HAP-1 (cell line): ENCODE measurements at regions not wholly inside any gene's neighbourhood (a gene's known extent, or its start where the extent isn't known, plus 50 kb on each side); places are given as distances from the start of the nearest gene placed in this dataset.
"Not testable (repeated sequence)": the region's sequence is repeated elsewhere in the genome, so short reads cannot be mapped to it uniquely, and the experiment has no call there.

Experiments used
- DNase-seq, 2 experiments: peaks; one replicate each; pipeline ENCODE4 v3.0.0-alpha.2; 2016 to 2020; ENCODE audit warnings: low spot score in 2 of 2
- H3K27me3 ChIP-seq: fragments of 250-450 bp; sonication (Bioruptor Pico); 2 replicates; pipeline ENCODE4 v1.5.1; 2020; ENCODE audit warnings: low read depth, mild to moderate bottlenecking, moderate library complexity
- H3K36me3 ChIP-seq: fragments of 250-450 bp; sonication (Bioruptor Pico); replicated peaks from 2 replicates; pipeline ENCODE4 v1.5.1; 2020; ENCODE audit warnings: mild to moderate bottlenecking
- H3K4me1 ChIP-seq: fragments of 250-450 bp; sonication (Bioruptor Pico); 2 replicates; pipeline ENCODE4 v1.5.1; 2020; ENCODE audit warnings: mild to moderate bottlenecking
- H3K4me3 ChIP-seq: fragments of 250-450 bp; sonication (Bioruptor Pico); 2 replicates; pipeline ENCODE4 v1.5.1; 2020; ENCODE audit warnings: mild to moderate bottlenecking, moderate library complexity
- H3K9me3 ChIP-seq: fragments of 250-450 bp; sonication (Bioruptor Pico); 2 replicates; pipeline ENCODE4 v1.5.1; 2020; ENCODE audit warnings: mild to moderate bottlenecking, moderate library complexity
- in situ Hi-C: fragments of 300-500 bp; cut with MboI; formaldehyde crosslinking; loops from 3 replicates; pipeline ENCODE4 v1.14.3; 2020; ENCODE audit warnings: low sequenced_read_pairs, inconsistent platforms, mixed read lengths

DNA sequence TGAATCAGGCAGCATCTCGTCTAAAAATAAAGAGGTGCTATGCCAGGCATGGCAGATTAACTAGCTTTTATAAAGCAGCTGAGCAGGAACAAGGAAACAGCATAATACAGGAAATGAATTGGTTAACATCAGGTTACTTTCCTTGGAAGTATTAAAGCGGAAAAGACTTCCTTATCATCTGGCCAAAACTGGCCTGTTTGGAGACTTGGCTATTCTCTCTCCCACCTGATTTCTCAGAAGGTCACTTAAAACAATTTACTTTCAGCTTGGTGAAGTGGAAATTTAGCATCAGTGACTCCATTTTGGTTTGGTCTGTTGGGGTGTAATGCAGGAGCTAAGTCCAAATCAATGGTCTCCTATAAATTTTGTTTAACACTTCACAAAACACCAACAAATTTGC, 191.6 kb downstream of the NUFIP1 start:
- in situ Hi-C loops, result no loop called here
- DNase-seq, result no peak
- no peaks in the 10 kb centered on the region for H3K36me3 ChIP-seq
- H3K27me3 ChIP-seq, result no peaks in the 10 kb centered on the region
- H3K9me3 ChIP-seq, result no peaks in the 10 kb centered on the region
- no peak overlapping the region for H3K4me3 ChIP-seq
- H3K4me1 ChIP-seq, result no peaks in the 10 kb centered on the region

DNA sequence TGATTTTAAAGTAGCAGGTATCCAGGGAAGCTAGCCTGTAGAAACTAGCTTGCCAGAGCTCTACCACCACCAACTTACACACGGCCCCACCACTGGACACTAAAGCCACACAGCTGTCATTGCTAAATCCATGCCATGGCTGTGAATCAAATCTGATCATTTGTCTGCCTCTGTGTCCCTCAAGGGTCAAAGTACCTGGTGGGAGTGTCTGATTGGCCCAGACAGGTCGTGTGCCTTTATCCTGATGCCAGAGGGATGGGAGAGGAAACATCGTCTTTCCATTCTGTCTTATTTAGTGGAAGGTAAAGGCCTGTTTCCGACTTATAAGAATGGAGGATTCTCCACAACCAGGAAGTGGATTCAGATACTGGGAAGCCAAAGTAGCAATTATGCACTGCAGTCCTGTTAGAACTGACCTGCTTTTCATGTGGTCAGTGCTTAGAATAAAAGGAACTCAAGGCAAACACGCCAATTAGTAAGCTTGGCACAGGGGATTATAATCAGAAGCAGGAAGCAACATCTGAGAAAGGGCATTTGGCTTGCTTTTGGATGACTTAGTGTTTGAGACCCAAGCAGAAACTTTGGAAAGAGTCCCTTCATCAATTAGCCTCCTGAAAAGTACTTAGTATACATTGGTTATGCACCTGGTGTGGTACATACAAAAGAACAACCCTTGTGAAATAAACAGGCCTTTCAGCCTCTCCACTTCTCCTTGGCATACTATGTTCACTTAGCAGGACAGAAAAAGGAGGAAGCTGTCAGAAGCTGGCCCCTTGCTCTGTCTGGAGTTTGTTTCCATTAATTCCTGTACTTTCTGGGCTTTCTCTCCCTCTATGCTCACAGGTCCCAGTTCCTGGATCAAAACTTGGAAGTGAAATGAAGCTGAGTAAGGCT, 192.4 kb downstream of the NUFIP1 start:
- DNase-seq, result no peak
- in situ Hi-C loops, result no loop called here
- H3K27me3 ChIP-seq, result no peaks in the 10 kb centered on the region

DNA sequence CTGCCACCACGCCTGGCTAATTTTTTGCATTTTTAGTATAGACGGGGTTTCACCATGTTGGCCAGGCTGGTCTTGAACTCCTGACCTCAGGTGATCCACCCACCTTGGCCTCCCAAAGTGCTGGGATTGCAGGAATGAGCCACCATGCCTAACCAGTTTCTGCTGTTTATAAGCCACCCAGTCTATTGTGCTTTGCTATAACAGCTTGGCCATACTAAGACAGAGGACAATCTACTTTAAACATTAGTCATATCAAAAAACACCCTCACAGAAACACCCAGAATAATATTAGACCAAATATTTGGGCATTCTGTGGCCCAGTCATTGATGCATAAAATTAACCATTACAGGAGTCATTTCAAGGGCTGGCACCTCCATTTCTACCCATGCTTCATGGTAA, 193.2 kb downstream of the NUFIP1 start:
- H3K36me3 ChIP-seq, H3K27me3 ChIP-seq, H3K4me3 ChIP-seq, in situ Hi-C loops, H3K4me1 ChIP-seq, H3K9me3 ChIP-seq, DNase-seq: not testable (repeated sequence)

More for the DNA sequence above, 192.4 kb downstream of the NUFIP1 start:
- Histone ChIP-seq H3K9me3 (no peaks in the 10 kb centered on the region), H3K36me3 (no peaks in the 10 kb centered on the region), H3K4me3 (no peak overlapping the region), H3K4me1 (no peaks in the 10 kb centered on the region)

DNA sequence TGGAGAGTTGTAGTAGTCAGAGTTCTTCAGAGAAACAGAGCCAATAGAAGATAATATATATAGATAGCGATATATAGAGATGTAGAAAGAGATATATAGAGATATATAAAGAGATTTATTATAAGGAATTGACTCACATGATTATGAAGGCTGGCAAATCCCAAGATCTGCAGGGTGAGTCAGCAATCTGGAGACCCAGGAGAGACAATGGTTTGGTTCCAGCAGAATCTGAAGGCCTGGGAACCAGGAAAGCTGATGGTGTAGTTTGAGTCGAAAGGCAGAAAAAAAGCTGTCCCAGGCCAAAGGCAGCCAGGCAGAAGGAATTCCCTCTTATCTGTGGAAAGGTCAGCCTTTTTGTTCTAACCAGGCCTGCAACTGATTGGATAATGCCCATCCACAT, 194.1 kb downstream of the NUFIP1 start:
- H3K27me3 ChIP-seq, result no peaks in the 10 kb centered on the region
- no peaks in the 10 kb centered on the region for H3K4me1 ChIP-seq
- H3K36me3 ChIP-seq, result no peaks in the 10 kb centered on the region
- no peaks in the 10 kb centered on the region for H3K9me3 ChIP-seq
- H3K4me3 ChIP-seq, result no peak overlapping the region
- no peak for DNase-seq
- in situ Hi-C loops, result no loop called here

DNA sequence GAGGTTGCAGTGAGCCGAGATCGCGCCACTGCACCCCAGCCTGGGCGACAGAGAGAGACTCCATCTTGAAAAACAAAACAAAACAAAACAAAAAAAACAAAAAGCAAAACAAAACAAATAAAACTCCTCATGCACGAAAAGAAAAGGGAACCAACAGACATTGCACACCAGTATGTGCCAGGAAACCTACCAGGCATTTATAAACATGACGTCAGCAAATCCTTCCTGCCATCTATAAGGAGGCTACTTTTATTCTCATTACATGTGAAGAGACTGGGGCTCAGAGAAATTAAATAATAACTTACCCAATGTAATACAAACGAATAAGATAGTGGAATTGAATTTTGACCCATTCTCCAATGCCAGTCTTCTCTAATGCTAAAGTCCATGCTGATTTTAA, 197.2 kb downstream of the NUFIP1 start:
- in situ Hi-C loops, result no loop called here
- Histone ChIP-seq H3K4me1 (no peaks in the 10 kb centered on the region), H3K27me3 (no peaks in the 10 kb centered on the region), H3K9me3 (no peaks in the 10 kb centered on the region), H3K36me3 (no peaks in the 10 kb centered on the region), H3K4me3 (no peak overlapping the region)
- no peak for DNase-seq

DNA sequence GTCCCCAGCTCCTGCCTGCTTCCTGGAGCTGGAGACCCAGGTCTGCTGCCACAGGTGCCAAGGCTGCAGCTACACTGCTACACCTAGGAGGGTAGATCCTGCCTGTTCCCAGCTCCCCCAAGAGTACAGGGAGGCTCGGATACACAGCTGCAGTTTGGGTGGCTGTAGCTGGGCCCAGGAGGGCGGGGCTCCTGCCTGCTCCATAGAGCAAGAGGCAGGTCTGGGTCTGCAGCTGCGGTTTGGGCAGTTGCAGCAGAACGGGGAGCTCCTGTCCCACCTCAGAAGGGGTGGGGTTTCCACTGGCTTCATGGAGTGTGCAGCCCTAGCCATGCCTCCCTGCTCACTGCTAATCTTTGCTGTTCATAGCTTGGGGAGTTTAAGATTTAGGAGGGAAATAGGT, 199.0 kb downstream of the NUFIP1 start:
- Histone ChIP-seq H3K4me3 (no peak overlapping the region), H3K36me3 (no peaks in the 10 kb centered on the region), H3K9me3 (no peaks in the 10 kb centered on the region), H3K27me3 (no peaks in the 10 kb centered on the region), H3K4me1 (no peaks in the 10 kb centered on the region)
- DNase-seq, result no peak
- in situ Hi-C loops, result no loop called here

DNA sequence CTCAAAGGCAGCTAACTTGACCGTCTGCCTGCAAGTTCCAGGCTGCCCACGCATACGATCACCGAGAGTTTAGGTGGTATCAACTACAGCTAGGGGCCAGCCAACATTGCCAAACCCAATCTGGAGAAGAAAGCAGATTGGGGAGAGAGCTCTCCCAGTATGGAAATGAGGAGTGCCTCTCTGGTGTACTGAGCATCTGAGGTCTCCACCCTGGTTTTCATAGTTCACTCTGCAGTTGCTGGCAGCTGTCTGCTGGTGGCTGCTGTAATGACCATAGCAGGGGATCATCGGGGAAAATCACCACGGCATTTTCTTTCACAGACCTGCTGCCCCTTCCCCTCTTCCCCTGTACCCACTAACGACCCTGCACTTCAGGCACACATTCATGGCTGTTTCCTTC, 201.7 kb downstream of the NUFIP1 start:
- no peak for DNase-seq
- in situ Hi-C loops, result no loop called here

DNA sequence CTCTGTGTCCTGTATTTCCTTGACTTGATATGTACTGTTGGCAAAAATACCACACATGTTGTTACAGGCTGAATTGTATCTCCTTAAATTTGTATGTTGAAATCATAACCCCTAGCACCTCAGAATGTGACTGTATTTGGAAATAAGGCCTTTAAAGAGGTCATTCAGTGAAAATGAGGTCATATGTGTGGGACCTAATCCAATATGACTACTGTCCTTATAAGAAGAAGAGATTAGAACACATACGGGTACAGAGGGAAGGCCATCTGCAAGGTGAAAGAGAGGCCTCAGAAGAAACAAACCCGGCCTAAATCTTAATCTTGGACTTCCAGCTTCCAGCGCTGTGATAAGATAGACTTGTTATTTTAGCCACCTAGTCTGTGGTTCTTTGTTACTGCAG, 202.5 kb downstream of the NUFIP1 start:
- no peaks in the 10 kb centered on the region for H3K36me3 ChIP-seq
- no peaks in the 10 kb centered on the region for H3K9me3 ChIP-seq
- DNase-seq, result no peak
- no peak overlapping the region for H3K4me3 ChIP-seq
- no peaks in the 10 kb centered on the region for H3K27me3 ChIP-seq
- in situ Hi-C loops, result no loop called here
- no peaks in the 10 kb centered on the region for H3K4me1 ChIP-seq

More for the DNA sequence above, 201.7 kb downstream of the NUFIP1 start:
- no peaks in the 10 kb centered on the region for H3K36me3 ChIP-seq
- H3K27me3 ChIP-seq, result no peaks in the 10 kb centered on the region
- no peaks in the 10 kb centered on the region for H3K4me1 ChIP-seq
- no peaks in the 10 kb centered on the region for H3K9me3 ChIP-seq
- no peak overlapping the region for H3K4me3 ChIP-seq

DNA sequence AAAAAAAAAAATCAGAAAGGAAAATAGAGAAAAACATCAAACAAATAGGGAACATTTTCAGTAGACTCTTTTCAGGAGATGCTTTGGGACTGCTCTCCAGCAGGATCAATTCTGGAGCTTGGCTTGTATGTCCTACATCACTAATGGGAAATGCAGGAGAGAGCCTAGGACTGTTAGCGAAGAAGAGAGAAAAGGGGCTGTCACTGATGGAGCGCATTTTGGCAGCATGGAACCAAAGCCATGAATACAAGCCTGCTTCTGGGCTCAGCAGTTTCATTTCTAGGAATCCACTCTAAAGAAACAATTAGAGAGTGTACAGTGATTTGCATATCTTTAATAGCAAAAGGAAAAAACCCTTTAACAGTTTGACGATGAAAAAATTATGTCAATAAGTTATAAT, 203.9 kb downstream of the NUFIP1 start:
- H3K4me3 ChIP-seq, result no peak overlapping the region
- H3K4me1 ChIP-seq, result no peaks in the 10 kb centered on the region
- DNase-seq, result no peak
- in situ Hi-C loops, result no loop called here
- no peaks in the 10 kb centered on the region for H3K9me3 ChIP-seq
- H3K27me3 ChIP-seq, result no peaks in the 10 kb centered on the region; the same call in 1 of the 2 replicates
- H3K36me3 ChIP-seq, result no peaks in the 10 kb centered on the region

DNA sequence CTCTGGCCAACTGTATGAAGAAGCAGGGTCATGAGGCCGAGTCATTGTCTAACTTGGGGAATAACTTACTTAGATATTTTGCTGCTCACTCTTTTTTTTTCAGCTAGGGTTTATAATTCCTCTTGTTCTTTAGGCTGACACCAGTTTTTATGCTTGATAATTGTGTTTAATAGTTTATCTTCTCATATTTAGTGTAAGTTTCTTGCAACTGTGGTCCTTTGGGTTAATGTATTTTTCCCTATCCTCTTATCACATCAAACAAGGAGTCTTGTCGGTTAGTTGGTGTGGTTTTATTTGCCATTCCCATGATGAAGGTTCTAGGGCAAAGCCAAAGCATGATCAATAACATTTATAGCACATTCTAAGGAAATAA, 204.6 kb downstream of the NUFIP1 start:
- no peak overlapping the region for H3K4me3 ChIP-seq
- in situ Hi-C loops, result no loop called here
- H3K36me3 ChIP-seq, result no peaks in the 10 kb centered on the region
- DNase-seq, result no peak
- H3K4me1 ChIP-seq, result no peaks in the 10 kb centered on the region
- no peaks in the 10 kb centered on the region; the same call in 1 of the 2 replicates for H3K27me3 ChIP-seq
- no peaks in the 10 kb centered on the region for H3K9me3 ChIP-seq

DNA sequence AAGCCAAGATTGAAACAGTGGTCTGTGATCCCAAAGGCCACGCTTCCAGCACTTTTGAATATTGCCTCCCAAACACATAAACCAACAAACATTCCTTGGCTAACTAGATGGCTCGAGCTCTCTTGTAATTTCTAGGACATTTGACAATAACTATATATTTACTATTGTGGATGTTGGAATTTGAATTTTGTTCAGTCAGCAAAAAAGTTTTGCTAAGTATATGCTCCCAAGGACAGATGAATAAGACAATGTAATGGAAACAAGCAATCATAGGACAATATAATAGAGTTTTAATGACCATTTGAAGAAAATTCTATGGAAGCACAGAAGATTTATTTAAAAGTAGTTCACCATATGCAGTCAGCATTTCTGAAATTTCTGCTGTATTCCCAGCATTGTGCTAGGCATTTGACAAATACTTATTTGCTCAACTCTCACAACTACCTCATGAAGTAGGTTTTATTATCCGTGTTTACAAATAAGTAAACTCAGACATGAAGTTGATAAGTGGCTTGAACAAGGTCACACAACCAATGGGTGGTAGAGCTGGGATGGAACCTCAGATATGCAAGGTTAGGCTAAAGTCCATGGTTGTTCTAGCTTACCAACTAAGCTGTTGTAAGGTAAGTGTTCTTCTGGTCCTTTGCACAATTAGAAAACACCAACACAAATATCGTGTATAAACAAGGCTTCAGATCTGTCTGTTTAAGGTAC, 205.1 kb downstream of the NUFIP1 start:
- in situ Hi-C loops, result no loop called here
- DNase-seq, result no peak

DNA sequence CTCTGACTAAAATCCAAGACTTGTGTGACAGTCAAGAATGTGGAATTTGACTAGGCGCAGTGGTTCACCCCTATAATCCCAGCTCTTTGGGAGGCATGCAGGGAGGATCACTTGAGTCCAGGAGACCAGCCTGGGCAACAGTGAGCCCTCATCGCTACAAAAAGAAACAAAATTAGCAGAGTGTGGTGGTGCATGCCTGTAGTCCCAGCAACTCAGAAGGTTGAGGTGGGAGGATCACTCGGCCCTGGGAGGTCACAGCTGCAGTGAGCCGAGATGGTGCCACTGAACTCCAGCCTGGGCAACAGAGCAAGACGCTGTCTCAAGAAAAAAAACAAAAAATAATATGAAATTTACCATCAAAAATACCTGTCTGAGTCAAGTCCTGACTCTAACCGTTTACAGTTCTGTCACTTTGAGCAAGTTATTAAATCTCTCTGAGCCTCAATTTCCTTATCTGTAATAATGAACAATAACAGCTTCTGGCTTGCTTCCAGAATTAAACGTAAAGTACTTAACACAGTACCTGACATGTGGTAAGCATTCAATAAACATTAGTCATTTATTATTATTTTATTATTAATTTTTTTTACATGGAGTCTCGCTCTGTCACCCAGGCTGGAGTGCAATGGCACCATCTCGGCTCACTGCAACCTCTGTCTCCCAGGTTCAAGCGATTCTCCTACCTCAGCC, 204.6 kb upstream of the TSC22D1 start:
- DNase-seq, result no peak
- H3K9me3 ChIP-seq, result no peaks in the 10 kb centered on the region
- no peaks in the 10 kb centered on the region; the same call in 1 of the 2 replicates for H3K27me3 ChIP-seq
- H3K36me3 ChIP-seq, result no peaks in the 10 kb centered on the region
- no peaks in the 10 kb centered on the region for H3K4me1 ChIP-seq
- in situ Hi-C loops, result no loop called here
- H3K4me3 ChIP-seq, result no peak overlapping the region

More for the DNA sequence above, 205.1 kb downstream of the NUFIP1 start:
- Histone ChIP-seq H3K27me3 (no peaks in the 10 kb centered on the region; the same call in 1 of the 2 replicates), H3K4me3 (no peak overlapping the region), H3K4me1 (no peaks in the 10 kb centered on the region), H3K9me3 (no peaks in the 10 kb centered on the region), H3K36me3 (no peaks in the 10 kb centered on the region)

DNA sequence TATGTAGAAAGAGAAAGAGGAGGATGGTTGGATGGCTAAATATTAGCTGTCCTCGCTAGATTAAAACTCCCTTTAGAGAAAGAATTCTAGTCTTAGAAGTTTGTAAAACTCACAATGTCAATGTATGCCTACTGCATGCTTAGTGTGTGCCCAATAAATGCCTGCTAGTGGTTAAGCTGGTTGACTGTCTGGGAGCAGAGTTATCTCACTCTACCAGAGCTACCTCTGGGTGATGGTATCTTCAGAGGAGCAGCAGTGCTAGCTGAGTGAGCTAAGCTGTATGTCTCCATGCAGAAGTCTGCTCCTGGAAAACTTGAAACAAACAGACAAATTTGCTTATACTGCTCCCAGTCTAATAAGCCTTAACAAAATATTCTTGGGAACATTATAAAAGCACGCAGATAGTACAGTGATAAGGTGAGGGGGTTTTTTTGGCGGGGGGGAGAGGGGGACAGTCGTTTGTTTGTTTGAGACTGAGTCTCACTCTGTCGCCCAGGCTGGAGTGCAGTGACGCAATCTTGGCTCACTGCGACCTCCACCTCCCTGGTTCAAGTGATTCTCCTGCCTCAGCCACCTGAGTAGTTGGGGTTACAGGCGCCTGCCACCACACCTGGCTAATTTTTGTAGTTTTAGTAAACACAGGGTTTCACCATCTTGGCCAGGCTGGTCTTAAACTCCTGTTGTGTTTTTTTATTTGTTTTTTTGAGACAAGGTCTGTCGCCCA, 202.8 kb upstream of the TSC22D1 start:
- no peaks in the 10 kb centered on the region for H3K36me3 ChIP-seq
- H3K9me3 ChIP-seq, result no peaks in the 10 kb centered on the region
- no peaks in the 10 kb centered on the region; the same call in 1 of the 2 replicates for H3K27me3 ChIP-seq
- DNase-seq, result no peak
- H3K4me1 ChIP-seq, result no peaks in the 10 kb centered on the region
- in situ Hi-C loops, result no loop called here
- no peak overlapping the region for H3K4me3 ChIP-seq
